ENCODE measurements at regions not wholly inside any gene's neighbourhood (a gene's known extent, or its start where the extent isn't known, plus 50 kb on each side); places are given as distances from the start of the nearest gene placed in this dataset.
"Not testable (repeated sequence)": the region's sequence is repeated elsewhere in the genome, so short reads cannot be mapped to it uniquely, and the experiment has no call there.

GRCh38 chr12:24534622-24535021 lies 414.3 kb downstream of the BCAT1 start:
- H3K9me3 Mint-ChIP-seq: no peaks in the 10 kb centered on the region

DNA sequence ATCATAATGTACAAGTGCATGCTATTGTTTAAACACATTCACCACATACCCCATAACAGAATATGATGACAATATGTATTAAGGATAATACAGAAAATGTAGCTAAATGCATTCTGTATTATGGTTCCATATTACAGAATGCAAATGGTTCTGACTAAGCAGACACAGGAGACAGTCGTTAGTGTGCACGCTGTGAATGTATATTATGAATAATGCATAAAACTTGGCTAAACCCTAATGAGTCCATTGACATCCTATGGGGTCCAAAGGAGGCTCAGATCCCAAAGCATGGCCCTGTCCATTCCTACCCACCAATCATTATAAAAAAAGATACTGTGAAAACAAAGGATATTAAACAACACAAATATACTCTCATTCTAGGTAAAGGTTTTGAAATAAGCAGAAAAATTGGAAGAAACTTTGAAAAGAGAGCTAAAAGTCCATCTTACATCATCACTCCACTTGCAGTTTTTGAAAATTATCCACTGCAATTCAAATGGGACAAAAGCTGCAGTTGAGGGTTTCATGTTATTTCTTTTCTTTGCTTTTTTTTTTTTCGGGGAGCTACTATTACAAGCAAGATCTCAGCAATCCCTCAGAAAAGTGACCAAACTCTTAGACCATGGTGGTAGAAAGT lies 415.1 kb downstream of the BCAT1 start:
- Mint-ChIP-seq H3K4me1 (ENCODE audit: low read depth) (no peaks in the 10 kb centered on the region), H3K9me3 (no peaks in the 10 kb centered on the region), H3K36me3 (ENCODE audit: low read depth) (no peaks in the 10 kb centered on the region), H3K27ac (no peak overlapping the region), H3K4me3 (no peak overlapping the region), H3K27me3 (ENCODE audit: low read depth) (no peaks in the 10 kb centered on the region)

More at GRCh38 chr12:24534622-24535021, 414.3 kb downstream of the BCAT1 start:
- Mint-ChIP-seq H3K27ac (no peak overlapping the region), H3K4me3 (no peak overlapping the region), H3K4me1 (ENCODE audit: low read depth) (no peaks in the 10 kb centered on the region), H3K36me3 (ENCODE audit: low read depth) (no peaks in the 10 kb centered on the region), H3K27me3 (ENCODE audit: low read depth) (no peaks in the 10 kb centered on the region)

DNA sequence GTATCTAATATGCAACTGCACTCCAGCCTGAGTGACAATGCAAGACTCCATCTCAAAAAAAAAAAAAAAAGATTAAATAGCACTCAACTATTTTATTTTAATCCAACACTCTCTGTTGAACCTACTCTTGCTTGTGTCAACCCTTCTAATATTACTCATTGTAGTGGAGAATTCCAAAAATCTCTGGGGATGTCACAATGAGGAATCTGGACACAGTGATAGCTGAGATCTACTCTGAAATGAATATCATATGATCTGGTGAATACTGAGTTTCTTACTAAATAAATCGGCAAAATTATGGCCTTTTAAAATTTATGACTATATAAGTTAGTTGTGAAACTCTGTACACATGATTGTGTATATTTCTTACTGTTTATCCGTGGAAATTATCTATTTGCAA lies 418.2 kb downstream of the BCAT1 start:
- Mint-ChIP-seq H3K27me3 (ENCODE audit: low read depth) (no peaks in the 10 kb centered on the region), H3K9me3 (no peaks in the 10 kb centered on the region), H3K27ac (no peak overlapping the region), H3K4me1 (ENCODE audit: low read depth) (no peaks in the 10 kb centered on the region), H3K36me3 (ENCODE audit: low read depth) (no peaks in the 10 kb centered on the region), H3K4me3 (no peak overlapping the region)

DNA sequence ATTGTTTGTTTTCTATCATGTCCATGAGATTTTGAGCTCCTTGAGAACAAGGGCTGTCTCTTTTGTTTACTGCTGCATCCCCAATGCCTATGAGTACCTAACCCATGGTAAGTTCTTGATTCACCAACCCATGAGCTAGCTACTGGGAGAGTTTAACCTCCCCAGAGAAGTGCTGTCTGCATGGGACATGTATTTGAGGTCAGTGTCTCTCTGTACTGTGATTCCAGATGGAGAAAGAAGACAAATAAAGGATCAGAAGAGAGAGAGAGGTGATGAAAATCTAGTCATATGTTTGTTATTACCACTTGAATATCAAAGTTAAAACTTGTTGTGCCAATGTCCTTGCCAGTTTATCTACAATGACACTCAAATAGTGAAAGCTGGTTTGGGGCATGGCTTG lies 421.8 kb downstream of the BCAT1 start:
- Mint-ChIP-seq H3K4me3 (no peak overlapping the region), H3K36me3 (ENCODE audit: low read depth) (no peaks in the 10 kb centered on the region), H3K27me3 (ENCODE audit: low read depth) (no peaks in the 10 kb centered on the region), H3K4me1 (ENCODE audit: low read depth) (no peaks in the 10 kb centered on the region), H3K27ac (no peak overlapping the region), H3K9me3 (peaks cover 8% of the 10 kb centered on the region)

- no peaks in the 10 kb centered on the region for H3K27me3 Mint-ChIP-seq (ENCODE audit: low read depth)
These were observed 426.2 kb downstream of the BCAT1 start for GRCh38 chr12:24522736-24523135.

GRCh38 chr12:24519759-24520158 lies 429.1 kb downstream of the BCAT1 start:
- H3K27ac Mint-ChIP-seq: no peak overlapping the region
- H3K4me3 Mint-ChIP-seq: no peak overlapping the region
- H3K27me3 Mint-ChIP-seq (ENCODE audit: low read depth): no peaks in the 10 kb centered on the region
- H3K36me3 Mint-ChIP-seq (ENCODE audit: low read depth): no peaks in the 10 kb centered on the region
- H3K9me3 Mint-ChIP-seq: peaks cover 38% of the 10 kb centered on the region
- H3K4me1 Mint-ChIP-seq (ENCODE audit: low read depth): no peaks in the 10 kb centered on the region

More at GRCh38 chr12:24522736-24523135, 426.2 kb downstream of the BCAT1 start:
- Mint-ChIP-seq H3K36me3 (ENCODE audit: low read depth) (no peaks in the 10 kb centered on the region), H3K4me3 (no peak overlapping the region), H3K4me1 (ENCODE audit: low read depth) (no peaks in the 10 kb centered on the region), H3K27ac (no peak overlapping the region), H3K9me3 (peaks cover 38% of the 10 kb centered on the region)

- Mint-ChIP-seq H3K27ac (no peak overlapping the region), H3K4me1 (ENCODE audit: low read depth) (no peaks in the 10 kb centered on the region), H3K4me3 (no peak overlapping the region), H3K27me3 (ENCODE audit: low read depth) (no peaks in the 10 kb centered on the region), H3K9me3 (peaks cover 30% of the 10 kb centered on the region), H3K36me3 (ENCODE audit: low read depth) (no peaks in the 10 kb centered on the region)
These were observed 431.9 kb downstream of the BCAT1 start for GRCh38 chr12:24517000-24517399.

- no peaks in the 10 kb centered on the region for H3K27me3 Mint-ChIP-seq (ENCODE audit: low read depth)
- H3K4me1 Mint-ChIP-seq (ENCODE audit: low read depth): no peaks in the 10 kb centered on the region
- H3K27ac Mint-ChIP-seq: no peak overlapping the region
- peaks cover 3% of the 10 kb centered on the region for H3K9me3 Mint-ChIP-seq
- H3K4me3 Mint-ChIP-seq: no peak overlapping the region
- H3K36me3 Mint-ChIP-seq (ENCODE audit: low read depth): no peaks in the 10 kb centered on the region
These were observed 438.2 kb downstream of the BCAT1 start for GRCh38 chr12:24510581-24511125.

GRCh38 chr12:24507827-24508226 lies 441.1 kb downstream of the BCAT1 start:
- no peaks in the 10 kb centered on the region for H3K36me3 Mint-ChIP-seq (ENCODE audit: low read depth)
- peaks cover 3% of the 10 kb centered on the region for H3K9me3 Mint-ChIP-seq
- H3K27me3 Mint-ChIP-seq (ENCODE audit: low read depth): no peaks in the 10 kb centered on the region
- no peak overlapping the region for H3K27ac Mint-ChIP-seq
- H3K4me1 Mint-ChIP-seq (ENCODE audit: low read depth): no peaks in the 10 kb centered on the region
- H3K4me3 Mint-ChIP-seq: no peak overlapping the region

- no peak overlapping the region for H3K4me3 Mint-ChIP-seq
- peaks cover 6% of the 10 kb centered on the region for H3K9me3 Mint-ChIP-seq
- H3K27me3 Mint-ChIP-seq (ENCODE audit: low read depth): no peaks in the 10 kb centered on the region
- H3K36me3 Mint-ChIP-seq (ENCODE audit: low read depth): no peaks in the 10 kb centered on the region
- H3K27ac Mint-ChIP-seq: no peak overlapping the region
- no peaks in the 10 kb centered on the region for H3K4me1 Mint-ChIP-seq (ENCODE audit: low read depth)
These were observed 443.4 kb downstream of the BCAT1 start for GRCh38 chr12:24505366-24506015.

DNA sequence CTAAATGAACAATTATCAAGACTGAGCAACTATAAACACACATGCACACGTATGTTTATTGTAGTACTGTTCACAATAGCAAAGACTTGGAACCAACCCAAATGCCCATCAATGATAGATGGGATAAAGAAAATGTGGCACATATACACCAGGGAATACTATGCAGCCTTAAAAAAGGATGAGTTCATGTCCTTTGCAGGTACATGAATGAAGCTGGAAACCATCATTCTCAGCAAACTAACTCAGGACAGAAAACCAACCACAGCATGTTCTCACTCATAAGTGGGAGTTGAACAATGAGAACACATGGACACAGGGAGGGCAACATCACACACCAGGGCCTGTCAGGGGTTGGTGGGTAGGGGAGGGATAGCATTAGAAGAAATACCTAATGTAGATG lies 445.4 kb downstream of the BCAT1 start:
- H3K36me3 Mint-ChIP-seq (ENCODE audit: low read depth); H3K27me3 Mint-ChIP-seq (ENCODE audit: low read depth); H3K9me3 Mint-ChIP-seq; H3K27ac Mint-ChIP-seq; H3K4me1 Mint-ChIP-seq (ENCODE audit: low read depth); H3K4me3 Mint-ChIP-seq: not testable (repeated sequence)

DNA sequence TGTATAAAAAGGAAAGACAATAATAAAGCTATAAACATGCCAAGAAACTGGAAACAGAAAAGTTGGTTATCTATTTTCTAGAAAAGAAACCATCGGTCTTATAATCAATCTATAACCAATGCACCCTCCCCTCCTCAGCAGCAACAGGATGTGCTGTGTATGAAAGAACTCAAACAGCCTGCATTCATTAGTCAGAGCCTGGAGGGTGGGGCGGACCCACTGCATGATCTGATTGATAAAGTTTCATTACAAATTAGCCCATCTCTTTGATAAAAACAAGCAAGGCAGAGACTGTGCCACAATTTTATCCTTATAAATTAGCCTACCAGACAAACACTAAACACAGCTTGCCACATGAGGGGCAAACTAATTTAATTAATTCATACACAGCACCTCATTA lies 448.1 kb downstream of the BCAT1 start:
- H3K27me3 Mint-ChIP-seq (ENCODE audit: low read depth): no peaks in the 10 kb centered on the region
- no peak overlapping the region for H3K27ac Mint-ChIP-seq
- H3K36me3 Mint-ChIP-seq (ENCODE audit: low read depth): no peaks in the 10 kb centered on the region
- peaks cover 3% of the 10 kb centered on the region for H3K9me3 Mint-ChIP-seq
- H3K4me1 Mint-ChIP-seq (ENCODE audit: low read depth): no peaks in the 10 kb centered on the region
- no peak overlapping the region for H3K4me3 Mint-ChIP-seq

DNA sequence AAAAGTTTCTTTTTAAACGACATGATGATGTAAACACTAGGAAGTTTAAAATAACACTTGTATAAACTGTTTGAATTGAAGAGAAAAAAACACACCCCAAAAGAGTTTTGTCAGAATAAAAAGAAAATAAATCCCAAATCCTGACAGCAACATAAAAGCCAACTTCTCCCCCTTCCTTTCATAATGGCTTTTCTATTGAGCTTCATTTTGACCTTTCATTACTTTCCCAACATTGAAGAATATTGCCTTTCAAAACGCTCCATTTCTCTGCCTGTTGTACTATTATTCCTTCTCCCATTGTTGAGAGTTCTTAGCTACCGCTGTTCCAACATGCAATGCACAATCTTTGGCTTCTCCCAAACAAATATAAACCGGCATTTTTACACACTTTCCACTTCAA lies 448.5 kb downstream of the BCAT1 start:
- H3K27ac Mint-ChIP-seq: no peak overlapping the region
- H3K4me1 Mint-ChIP-seq (ENCODE audit: low read depth): no peaks in the 10 kb centered on the region
- peaks cover 3% of the 10 kb centered on the region for H3K9me3 Mint-ChIP-seq
- H3K27me3 Mint-ChIP-seq (ENCODE audit: low read depth): no peaks in the 10 kb centered on the region
- H3K4me3 Mint-ChIP-seq: no peak overlapping the region
- no peaks in the 10 kb centered on the region for H3K36me3 Mint-ChIP-seq (ENCODE audit: low read depth)

GRCh38 chr12:24499151-24500146 lies 449.5 kb downstream of the BCAT1 start:
- Mint-ChIP-seq H3K4me1 (ENCODE audit: low read depth) (no peaks in the 10 kb centered on the region), H3K27ac (no peak overlapping the region)

More at GRCh38 chr12:24499151-24500146, 449.5 kb downstream of the BCAT1 start:
- Mint-ChIP-seq H3K4me3 (no peak overlapping the region), H3K9me3 (peaks cover 3% of the 10 kb centered on the region), H3K27me3 (ENCODE audit: low read depth) (no peaks in the 10 kb centered on the region), H3K36me3 (ENCODE audit: low read depth) (no peaks in the 10 kb centered on the region)
